Fibroblast of lung (primary cell): ENCODE measurements at regions not wholly inside any gene's neighbourhood (a gene's known extent, or its start where the extent isn't known, plus 50 kb on each side); places are given as distances from the start of the nearest gene placed in this dataset.

Source experiments
- DNase-seq, 2 donors: peaks; one replicate each; pipeline versions ENCODE4 v3.0.0 to v3.0.0-alpha.2; 2010; ENCODE audit warnings: low read depth in 2 of 2
- H2AFZ ChIP-seq: 2 replicates; pipeline ENCODE4 v1.5.1; 2012; ENCODE audit warnings: low read length, control low read depth, inconsistent platforms
- H3K27ac ChIP-seq: 2 replicates; pipeline ENCODE4 v1.5.1; 2011; ENCODE audit warnings: low read length, control low read depth; ENCODE audit not compliant: insufficient read depth
- H3K27me3 ChIP-seq: 2 replicates; pipeline ENCODE4 v1.5.1; 2011; ENCODE audit warnings: mild to moderate bottlenecking, low read length; ENCODE audit not compliant: control insufficient read depth, insufficient read depth
- H3K36me3 ChIP-seq: 2 replicates; pipeline ENCODE4 v1.5.1; 2011; ENCODE audit warnings: low read length; ENCODE audit not compliant: control insufficient read depth, insufficient read depth
- H3K4me1 ChIP-seq: 2 replicates; pipeline ENCODE4 v1.5.1; 2011; ENCODE audit warnings: low read length; ENCODE audit not compliant: control insufficient read depth, insufficient read depth; ENCODE audit errors: extremely low read depth
- H3K4me2 ChIP-seq: 2 replicates; pipeline ENCODE4 v1.5.1; 2011; ENCODE audit warnings: low read length, control low read depth; ENCODE audit not compliant: insufficient read depth; ENCODE audit errors: extremely low read depth
- H3K4me3 ChIP-seq, 4 experiments: fragments of 200-600 bp in 1 of 4; sonication (generic) in 1 of 4; replicated peaks in 1 of 4; 2 replicates each; pipeline ENCODE4 v1.5.1; 2011 to 2016; ENCODE audit warnings: low read length in 4 of 4, low read depth in 3 of 4, mild to moderate bottlenecking in 3 of 4, control low read depth in 2 of 4, inconsistent platforms in 1 of 4, mixed read lengths in 1 of 4; ENCODE audit not compliant: insufficient read depth in 1 of 4; ENCODE audit errors: control extremely low read depth in 1 of 4
- H3K79me2 ChIP-seq: 2 replicates; pipeline ENCODE4 v1.5.1; 2012; ENCODE audit warnings: mild to moderate bottlenecking, low read length, inconsistent platforms; ENCODE audit not compliant: control insufficient read depth, insufficient read depth
- H3K9ac ChIP-seq: 2 replicates; pipeline ENCODE4 v1.5.1; 2011; ENCODE audit warnings: mild to moderate bottlenecking, low read length, control low read depth; ENCODE audit not compliant: insufficient read depth
- H3K9me3 ChIP-seq: 2 replicates; pipeline ENCODE4 v1.5.1; 2012; ENCODE audit warnings: low read depth, low read length; ENCODE audit not compliant: control insufficient read depth, insufficient read depth
- H4K20me1 ChIP-seq: 2 replicates; pipeline ENCODE4 v1.5.1; 2011; ENCODE audit warnings: low read length; ENCODE audit not compliant: control insufficient read depth, insufficient read depth; ENCODE audit errors: extremely low read depth
- CTCF ChIP-seq, 2 donors: IDR thresholded peaks in 1 of 2; conservative IDR thresholded peaks in 1 of 2; 1 replicate in 1 of 2; 2 replicates in 1 of 2; pipeline ENCODE4 v1.5.1; 2011 to 2012; ENCODE audit warnings: low read length in 2 of 2, control low read depth in 1 of 2, inconsistent platforms in 1 of 2, low read depth in 1 of 2, mild to moderate bottlenecking in 1 of 2
- EZH2 ChIP-seq: IDR thresholded peaks from 2 replicates; pipeline ENCODE4 v1.5.1; 2012; ENCODE audit warnings: low read length, control low read depth, mild to moderate bottlenecking; ENCODE audit errors: missing control alignments

GRCh38 chr17:6244796-6245195 lies 174.6 kb downstream of the WSCD1 start:
- Histone ChIP-seq H4K20me1 (no peaks in the 10 kb centered on the region), H3K9ac (no peak overlapping the region), H2AFZ (no peak overlapping the region), H3K79me2 (no peaks in the 10 kb centered on the region), H3K9me3 (no peaks in the 10 kb centered on the region), H3K4me1 (no peaks in the 10 kb centered on the region), H3K27me3 (no peaks in the 10 kb centered on the region), H3K4me3 (no peak overlapping the region), H3K4me2 (no peak overlapping the region), H3K36me3 (no peaks in the 10 kb centered on the region), H3K27ac (no peak overlapping the region)
- TF ChIP-seq EZH2 (no peak), CTCF (conservative IDR thresholded peaks at IDR 0.05 in 1 of 2, IDR thresholded peaks at IDR 0.05 in 1 of 2; ENCODE audit: low read depth in 1 of 2, low read length in 2 of 2) (no peak)
- no peak for DNase-seq

GRCh38 chr17:6244253-6244652 lies 174.1 kb downstream of the WSCD1 start:
- Histone ChIP-seq H3K27me3 (no peaks in the 10 kb centered on the region), H3K4me3 (no peak overlapping the region), H3K36me3 (no peaks in the 10 kb centered on the region), H2AFZ (no peak overlapping the region), H3K27ac (no peak overlapping the region), H3K9ac (no peak overlapping the region), H3K4me2 (no peak overlapping the region), H3K9me3 (no peaks in the 10 kb centered on the region), H4K20me1 (no peaks in the 10 kb centered on the region), H3K4me1 (no peaks in the 10 kb centered on the region), H3K79me2 (no peaks in the 10 kb centered on the region)
- TF ChIP-seq CTCF (conservative IDR thresholded peaks at IDR 0.05 in 1 of 2, IDR thresholded peaks at IDR 0.05 in 1 of 2; ENCODE audit: low read depth in 1 of 2, low read length in 2 of 2) = no peak
- no peak for TF ChIP-seq EZH2
- DNase-seq = no peak

- no peaks in the 10 kb centered on the region for H4K20me1 ChIP-seq
These were observed 173.0 kb downstream of the WSCD1 start for GRCh38 chr17:6243186-6243585.

More at GRCh38 chr17:6243186-6243585, 173.0 kb downstream of the WSCD1 start:
- Histone ChIP-seq H2AFZ (no peak overlapping the region), H3K9ac (no peak overlapping the region), H3K36me3 (no peaks in the 10 kb centered on the region), H3K4me3 (no peak overlapping the region), H3K4me2 (no peak overlapping the region), H3K9me3 (no peaks in the 10 kb centered on the region), H3K4me1 (no peaks in the 10 kb centered on the region), H3K79me2 (no peaks in the 10 kb centered on the region), H3K27ac (no peak overlapping the region), H3K27me3 (no peaks in the 10 kb centered on the region)
- no peak for TF ChIP-seq CTCF (conservative IDR thresholded peaks at IDR 0.05 in 1 of 2, IDR thresholded peaks at IDR 0.05 in 1 of 2; ENCODE audit: low read depth in 1 of 2, low read length in 2 of 2)
- no peak for TF ChIP-seq EZH2
- DNase-seq = no peak
